Fibroblast of the aortic adventitia (primary cell): ENCODE measurements at regions not wholly inside any gene's neighbourhood (a gene's known extent, or its start where the extent isn't known, plus 50 kb on each side); places are given as distances from the start of the nearest gene placed in this dataset.

Source experiments
- DNase-seq: peaks from one replicate; pipeline ENCODE4 v3.0.0-alpha.2; 2010; ENCODE audit warnings: low read depth
- H3K4me3 ChIP-seq: 2 replicates; pipeline ENCODE4 v1.5.1; 2011; ENCODE audit warnings: low read depth, mild to moderate bottlenecking, control low read depth, low read length, moderate library complexity
- TF ChIP-seq, protein P1 (sequence below): IDR thresholded peaks from 2 replicates; pipeline ENCODE4 v1.5.1; 2011; ENCODE audit warnings: mild to moderate bottlenecking, low read length, control low read depth, inconsistent platforms; ENCODE audit not compliant: insufficient read depth

GRCh38 chr4:35541888-35542213 is 702.5 kb downstream of the ARAP2 start:
- no peak for DNase-seq
- no peak overlapping the region for H3K4me3 ChIP-seq
- TF ChIP-seq, protein P1, sequence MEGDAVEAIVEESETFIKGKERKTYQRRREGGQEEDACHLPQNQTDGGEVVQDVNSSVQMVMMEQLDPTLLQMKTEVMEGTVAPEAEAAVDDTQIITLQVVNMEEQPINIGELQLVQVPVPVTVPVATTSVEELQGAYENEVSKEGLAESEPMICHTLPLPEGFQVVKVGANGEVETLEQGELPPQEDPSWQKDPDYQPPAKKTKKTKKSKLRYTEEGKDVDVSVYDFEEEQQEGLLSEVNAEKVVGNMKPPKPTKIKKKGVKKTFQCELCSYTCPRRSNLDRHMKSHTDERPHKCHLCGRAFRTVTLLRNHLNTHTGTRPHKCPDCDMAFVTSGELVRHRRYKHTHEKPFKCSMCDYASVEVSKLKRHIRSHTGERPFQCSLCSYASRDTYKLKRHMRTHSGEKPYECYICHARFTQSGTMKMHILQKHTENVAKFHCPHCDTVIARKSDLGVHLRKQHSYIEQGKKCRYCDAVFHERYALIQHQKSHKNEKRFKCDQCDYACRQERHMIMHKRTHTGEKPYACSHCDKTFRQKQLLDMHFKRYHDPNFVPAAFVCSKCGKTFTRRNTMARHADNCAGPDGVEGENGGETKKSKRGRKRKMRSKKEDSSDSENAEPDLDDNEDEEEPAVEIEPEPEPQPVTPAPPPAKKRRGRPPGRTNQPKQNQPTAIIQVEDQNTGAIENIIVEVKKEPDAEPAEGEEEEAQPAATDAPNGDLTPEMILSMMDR = no peak

DNA sequence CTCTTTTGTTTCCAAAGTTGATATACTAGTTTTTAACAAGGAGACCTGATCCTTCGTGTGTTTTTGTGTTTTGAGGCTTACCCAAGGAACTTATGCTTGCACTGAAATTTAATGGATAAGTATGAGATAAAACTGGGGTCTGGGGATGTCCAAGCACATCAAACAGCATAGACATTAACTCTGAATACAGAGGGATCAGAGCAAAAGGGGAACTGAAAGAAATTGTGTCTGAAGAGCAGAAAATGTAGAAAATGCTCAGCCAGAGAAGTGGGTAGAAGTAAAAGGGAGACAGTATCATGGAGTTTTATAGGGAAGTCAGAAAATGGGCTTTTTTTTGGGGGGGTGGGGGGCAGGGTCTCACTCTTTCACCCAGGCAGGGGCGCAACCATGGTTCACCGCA is 695.4 kb downstream of the ARAP2 start:
- TF ChIP-seq, protein P1 = no peak
- H3K4me3 ChIP-seq = no peak overlapping the region
- DNase-seq = no peak

DNA sequence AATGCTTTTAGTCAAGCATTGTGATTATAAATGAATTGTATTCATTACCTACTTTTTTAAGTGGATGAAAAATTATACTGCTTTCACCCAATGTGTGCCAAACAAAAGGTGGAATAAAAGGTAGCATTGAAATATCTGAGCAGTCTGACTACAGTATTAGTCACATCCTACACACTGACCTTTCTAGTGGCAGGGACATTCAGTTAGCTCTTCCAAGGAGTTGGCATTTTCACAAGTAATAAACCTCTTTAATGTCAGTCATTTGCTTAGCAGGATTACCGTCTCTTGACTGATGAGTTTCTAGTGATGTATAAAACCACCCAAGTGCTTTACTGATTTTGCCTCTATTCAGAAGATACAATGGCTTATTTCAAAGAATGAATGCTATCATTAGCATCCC is 687.9 kb downstream of the ARAP2 start:
- TF ChIP-seq, protein P1 = no peak
- no peak for DNase-seq
- H3K4me3 ChIP-seq = no peak overlapping the region

- no peak overlapping the region for H3K4me3 ChIP-seq
- no peak for DNase-seq
- TF ChIP-seq, protein P1 = no peak
These were observed 684.6 kb downstream of the ARAP2 start for GRCh38 chr4:35559559-35560365.

GRCh38 chr4:35562861-35563260 is 681.5 kb downstream of the ARAP2 start:
- TF ChIP-seq, protein P1 = no peak
- no peak overlapping the region for H3K4me3 ChIP-seq
- no peak for DNase-seq

GRCh38 chr4:35565640-35566039 is 678.7 kb downstream of the ARAP2 start:
- no peak overlapping the region for H3K4me3 ChIP-seq
- no peak for DNase-seq
- TF ChIP-seq, protein P1 = no peak

DNA sequence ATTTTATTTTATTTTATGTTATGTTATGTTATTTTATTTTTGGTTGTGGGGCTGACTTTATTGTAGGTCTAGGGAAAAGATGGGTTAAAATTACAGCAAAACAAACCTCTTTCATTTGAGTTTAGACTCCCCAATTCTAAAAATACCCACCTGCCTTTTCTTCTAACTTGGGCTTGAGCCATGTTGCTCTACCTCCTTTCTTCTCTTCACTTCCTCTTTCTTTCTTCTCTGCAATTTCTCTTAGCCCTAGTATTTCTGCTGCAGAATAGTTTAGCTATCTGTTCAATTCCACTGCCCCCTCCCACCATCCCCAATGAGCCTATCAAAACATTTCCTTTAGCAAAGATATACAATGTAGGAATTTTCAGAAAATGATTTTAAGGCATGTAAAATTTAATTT is 653.3 kb downstream of the ARAP2 start:
- TF ChIP-seq, protein P1 = no peak
- no peak for DNase-seq

More for the DNA sequence above, 653.3 kb downstream of the ARAP2 start:
- H3K4me3 ChIP-seq = no peak overlapping the region
